Hematopoietic multipotent progenitor cell treated with erythropoietin and hydrocortisone succinate and interleukin-3 and kit ligand, for 17 days (in vitro differentiated cells): ENCODE measurements at regions not wholly inside any gene's neighbourhood (a gene's known extent, or its start where the extent isn't known, plus 50 kb on each side); places are given as distances from the start of the nearest gene placed in this dataset.

Experiments
- DNase-seq: peaks from one replicate; pipeline ENCODE4 v3.0.0-alpha.2; 2015; ENCODE audit warnings: low spot score

DNA sequence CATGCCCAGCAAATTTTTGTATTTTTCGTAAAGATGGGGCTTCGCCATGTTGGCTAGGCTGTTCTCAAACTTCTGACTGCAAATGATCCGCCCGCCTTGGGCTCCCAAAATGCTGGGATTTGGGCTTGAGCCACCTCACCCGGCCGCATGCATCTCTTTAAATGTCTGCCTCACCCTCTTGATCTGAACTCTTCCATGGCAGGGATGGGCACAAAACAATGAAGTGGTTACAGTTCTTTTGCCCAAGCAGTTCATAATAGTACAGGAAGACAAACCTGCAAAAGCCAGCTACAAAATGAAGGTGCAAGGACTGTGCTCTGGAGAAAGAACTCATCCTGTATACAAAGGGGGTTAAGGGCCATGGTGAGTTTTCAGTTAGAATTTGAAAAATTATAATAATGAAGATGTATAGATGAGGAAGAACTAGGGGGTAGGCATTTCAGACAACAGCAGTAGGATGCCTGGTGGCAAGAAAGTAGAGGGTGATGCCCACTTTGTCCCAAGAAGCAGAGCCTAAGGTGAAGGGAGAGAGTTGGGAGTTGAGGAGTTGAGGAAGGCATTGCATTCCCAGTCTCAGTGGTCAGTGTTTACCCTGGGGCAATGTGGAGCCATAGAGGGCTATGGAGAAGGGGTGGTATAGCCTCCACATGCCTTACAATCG, 160.8 kb upstream of the MYCN start:
- DNase-seq, result no peak

DNA sequence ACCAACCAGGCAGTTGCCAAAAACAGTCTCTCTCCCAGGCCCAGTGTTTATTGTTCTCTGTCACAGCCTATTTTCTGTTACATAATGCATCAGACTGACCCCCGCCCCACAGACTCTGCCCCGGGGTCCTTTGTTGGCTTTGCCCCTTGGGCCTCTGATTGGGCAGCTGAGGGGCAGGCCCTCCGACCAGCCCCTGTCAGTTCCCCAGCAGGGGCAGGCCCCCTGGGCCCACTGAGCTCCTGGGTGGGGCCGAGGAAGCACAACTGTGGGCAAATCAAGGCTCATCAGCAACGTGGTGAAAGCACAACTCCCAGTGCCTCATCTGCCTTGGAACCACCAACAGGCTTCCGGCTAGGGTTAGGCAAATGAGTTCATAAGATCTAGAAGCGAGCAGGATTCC, 160.1 kb upstream of the MYCN start:
- DNase-seq, result no peak

DNA sequence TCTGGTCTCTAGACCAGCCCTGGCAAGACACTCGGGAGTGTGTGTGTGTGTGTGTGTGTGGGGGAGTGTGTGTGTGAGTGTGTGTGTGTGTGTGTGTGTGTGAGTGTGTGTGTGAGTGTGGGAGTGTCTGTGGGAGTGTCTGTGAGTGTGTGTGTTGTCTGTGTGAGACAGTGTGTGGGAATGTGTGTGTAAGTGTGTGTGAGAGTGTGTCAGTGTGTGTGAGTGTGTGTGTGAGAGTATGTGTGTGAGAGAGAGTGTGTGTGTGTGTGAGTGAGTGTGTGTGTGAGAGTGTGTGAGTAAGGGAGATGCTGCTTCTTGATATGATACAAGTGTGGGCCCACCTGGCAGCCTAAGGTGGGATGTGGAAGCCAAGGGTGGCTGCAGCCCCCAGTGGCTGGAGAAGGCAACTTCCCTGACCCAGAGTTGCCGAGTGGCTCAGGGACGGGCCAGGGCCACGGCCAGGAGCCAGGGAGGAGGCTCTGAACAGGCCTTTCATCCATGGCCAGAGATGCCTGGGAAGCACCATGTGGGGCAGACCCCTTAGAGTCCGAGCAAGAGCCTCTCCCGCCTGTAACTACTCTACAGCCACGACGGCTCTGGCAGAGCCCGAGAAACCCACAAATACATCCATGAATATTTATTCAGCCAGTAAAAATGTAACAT, 159.3 kb upstream of the MYCN start:
- no peak for DNase-seq

DNA sequence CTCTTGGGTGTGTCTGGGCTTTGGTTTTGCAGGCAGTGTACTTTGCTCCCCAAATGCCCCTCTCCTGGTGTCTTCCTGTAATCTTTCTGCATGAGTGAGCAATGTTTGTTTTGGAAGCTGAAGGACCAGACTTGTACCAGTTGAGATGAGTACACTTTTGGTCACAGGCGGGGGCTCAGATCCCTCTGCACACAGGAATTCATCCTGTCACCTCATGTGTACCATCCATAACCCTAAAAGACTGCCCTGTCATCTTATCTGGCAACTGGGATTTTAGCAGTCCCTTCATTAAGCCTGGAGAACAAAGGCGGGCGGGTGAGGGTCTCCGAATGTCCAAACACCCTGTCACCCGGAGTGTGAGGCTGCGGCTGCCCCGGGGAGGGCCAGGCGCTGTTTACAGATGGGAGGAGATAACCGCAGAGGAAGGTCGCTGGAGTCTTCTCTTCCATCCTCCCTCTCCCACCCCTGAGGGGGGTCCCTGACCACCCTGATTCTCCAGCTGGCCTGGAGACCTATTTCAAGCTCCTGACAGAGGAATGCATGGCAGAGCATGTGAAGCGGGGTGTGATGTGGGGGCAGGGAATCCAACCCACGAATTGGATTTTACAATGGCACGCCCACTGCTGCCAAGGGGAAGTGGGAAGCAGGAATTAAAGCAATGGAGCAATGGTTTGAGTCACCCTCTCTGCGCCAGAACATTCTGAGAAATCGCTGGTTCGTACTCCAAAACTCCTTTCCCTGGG, 158.2 kb upstream of the MYCN start:
- DNase-seq, result no peak

DNA sequence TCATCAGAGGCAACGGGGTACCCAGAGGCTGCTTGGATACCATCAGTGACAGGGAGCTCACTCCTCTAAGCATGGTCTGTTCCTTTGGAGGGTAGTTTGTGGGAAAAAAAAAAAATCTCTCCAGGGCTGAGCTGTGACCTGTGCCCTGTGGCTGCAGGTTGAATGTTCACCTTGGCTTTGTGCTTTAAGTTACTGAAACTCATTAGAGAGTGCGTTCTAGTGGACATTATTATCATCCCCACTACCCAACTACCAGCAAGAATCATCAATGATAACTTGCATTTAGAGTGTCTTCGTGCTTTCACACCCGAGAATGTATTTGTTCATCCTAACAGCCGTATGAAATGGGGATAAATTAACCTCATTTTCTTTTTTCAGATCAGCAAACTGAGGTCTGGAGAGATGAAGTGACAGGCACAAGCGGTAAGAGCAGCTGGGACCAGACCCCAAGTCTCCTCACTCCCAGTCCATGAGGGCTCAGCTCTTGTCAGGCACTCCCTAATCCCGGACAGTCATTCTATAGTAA, 157.5 kb upstream of the MYCN start:
- no peak for DNase-seq

DNA sequence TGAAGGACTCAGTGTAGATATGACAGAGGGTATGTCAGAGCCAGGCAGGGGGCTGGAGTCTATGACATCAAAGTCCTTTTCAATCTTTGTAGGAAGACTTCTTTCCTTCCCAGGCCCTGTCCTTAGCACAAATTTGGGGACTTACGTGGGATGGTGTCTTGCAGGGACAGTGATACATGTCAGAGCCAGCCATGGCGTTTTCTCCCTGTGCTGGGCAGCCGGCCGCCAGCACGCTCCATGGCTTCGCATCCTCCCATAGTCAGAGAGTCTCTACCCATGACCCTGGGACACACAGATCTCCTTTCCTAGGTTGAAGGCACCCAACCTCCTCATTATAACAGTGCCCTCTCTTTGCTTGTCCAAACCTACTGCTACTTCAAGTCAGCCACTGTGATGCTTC, 156.9 kb upstream of the MYCN start:
- DNase-seq, result no peak

DNA sequence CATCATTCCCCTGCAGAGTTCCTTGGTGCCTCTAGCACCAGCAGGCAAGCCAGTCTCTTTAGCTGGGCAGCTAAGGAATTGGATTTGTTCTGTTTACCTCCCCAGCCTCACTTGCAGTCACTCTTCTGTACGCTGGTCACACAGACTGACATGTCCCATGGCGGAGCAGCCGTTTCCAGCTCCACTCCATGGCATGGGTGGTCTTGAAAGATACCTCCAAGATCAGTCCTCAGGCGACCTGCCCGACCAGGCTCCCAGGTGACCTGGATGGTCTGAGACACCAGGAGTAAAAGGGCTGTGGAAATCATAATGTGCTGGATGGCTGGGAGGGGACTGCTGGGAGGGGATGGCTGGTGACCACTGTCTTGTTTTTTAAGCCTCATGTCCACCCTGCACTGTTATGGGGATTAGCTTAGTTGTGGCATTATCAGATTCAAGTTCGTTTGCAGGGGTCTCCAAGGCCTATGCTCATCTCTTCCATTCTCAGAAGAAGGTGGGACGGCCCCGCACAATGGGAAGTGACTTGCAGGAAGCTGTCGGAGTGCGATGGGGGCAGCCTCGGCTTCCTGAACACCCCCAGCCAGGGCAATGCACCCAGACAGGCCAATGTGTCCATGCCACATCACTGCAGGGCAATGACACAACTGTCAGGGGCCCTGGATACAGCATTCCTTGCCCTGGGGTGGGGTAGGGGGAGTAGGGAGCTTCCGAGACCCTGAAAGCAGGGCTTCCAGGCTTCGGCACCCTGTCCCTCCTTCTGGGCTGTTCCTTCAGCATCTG, 156.1 kb upstream of the MYCN start:
- no peak for DNase-seq

DNA sequence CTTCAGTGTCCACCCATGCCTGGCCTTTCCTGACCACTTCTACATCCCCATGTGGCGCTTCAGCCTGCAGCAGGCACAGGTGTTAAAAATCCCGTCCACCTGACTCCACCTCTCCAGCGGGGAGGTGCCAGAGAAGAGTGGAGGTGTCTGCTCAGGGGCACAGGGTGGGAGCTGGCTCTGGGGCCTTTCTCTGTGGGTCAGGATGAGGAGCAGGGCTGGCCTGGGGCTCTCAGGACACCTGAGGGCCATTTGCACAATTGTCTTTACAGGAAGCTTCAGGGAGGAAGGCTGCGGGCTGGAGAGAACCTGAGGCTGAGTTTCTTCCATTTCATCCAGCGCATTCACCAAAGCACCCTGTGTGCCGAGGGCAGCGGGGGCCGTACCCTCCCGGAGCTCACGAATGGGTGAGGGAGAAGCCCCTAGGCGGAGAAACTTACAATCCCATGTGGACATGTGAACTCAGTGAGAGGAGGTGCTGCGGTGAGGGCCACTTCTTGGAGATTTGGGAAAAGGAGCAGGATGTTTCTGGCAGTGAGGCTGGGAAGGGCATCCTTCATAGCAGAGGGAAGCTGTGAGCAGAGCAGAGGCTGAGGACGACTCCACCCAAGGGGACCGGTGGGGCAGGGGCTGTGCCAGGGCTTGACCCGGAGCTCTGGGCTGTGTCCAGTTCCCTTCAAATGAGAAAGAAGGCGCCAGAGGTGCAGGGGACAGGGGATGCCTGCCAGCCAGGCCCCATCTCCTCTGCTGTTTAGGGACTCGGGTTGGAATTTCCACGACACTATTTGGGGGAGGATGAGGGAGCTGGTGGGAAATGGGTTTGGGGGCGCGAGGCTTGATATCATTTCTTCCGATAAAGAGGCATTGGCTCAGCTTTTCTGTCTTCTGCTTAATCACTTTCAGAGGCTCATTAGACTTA, 155.2 kb upstream of the MYCN start:
- DNase-seq, result no peak

DNA sequence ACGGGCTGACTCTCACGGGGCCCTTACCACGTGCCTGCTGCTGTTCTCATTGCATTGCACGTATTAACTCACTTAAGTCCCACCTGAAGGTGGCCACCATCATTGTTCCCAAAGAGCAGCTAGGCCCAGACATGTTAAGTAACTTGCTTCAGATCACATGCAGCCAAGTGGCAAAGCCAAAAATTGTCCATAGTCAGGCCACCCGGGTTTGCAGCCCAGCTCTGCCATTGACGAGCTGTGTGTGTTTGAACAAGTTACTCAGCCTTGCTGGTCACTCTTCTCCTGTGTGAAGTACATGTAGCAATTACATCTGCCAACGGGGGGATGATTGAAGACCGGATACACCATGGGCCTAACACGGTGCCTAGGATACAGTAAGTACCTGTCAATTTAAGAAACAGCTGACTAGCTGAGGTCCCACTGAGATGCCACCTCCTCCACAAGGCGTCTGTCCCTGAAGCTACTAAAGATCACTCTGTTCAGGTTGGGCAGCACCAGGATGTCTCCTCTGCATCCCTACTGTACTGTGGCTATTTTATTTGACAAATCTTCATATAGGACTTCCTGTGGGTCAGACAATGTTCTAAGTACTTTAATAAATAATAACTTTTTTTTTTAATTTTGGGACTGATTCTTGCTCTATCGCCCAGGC, 154.2 kb upstream of the MYCN start:
- DNase-seq, result no peak

DNA sequence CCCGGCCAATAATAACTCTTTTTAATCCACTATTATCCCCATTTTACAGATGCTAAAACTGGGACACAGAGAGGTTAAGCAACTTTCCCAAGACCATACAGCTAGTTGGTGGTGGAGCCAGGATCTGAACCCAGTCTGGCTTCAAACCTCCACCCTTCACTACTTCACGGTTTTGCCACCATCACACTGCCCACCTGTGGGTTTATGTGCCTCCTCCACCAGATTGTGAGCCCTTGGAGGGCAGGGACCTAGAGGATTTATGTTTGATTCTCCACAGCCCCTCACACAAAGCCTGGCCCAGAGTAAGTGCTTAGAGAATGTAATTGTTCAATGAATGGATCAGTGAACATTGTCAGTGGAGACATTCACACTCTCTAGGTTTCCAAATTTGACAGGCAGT, 153.4 kb upstream of the MYCN start:
- no peak for DNase-seq

DNA sequence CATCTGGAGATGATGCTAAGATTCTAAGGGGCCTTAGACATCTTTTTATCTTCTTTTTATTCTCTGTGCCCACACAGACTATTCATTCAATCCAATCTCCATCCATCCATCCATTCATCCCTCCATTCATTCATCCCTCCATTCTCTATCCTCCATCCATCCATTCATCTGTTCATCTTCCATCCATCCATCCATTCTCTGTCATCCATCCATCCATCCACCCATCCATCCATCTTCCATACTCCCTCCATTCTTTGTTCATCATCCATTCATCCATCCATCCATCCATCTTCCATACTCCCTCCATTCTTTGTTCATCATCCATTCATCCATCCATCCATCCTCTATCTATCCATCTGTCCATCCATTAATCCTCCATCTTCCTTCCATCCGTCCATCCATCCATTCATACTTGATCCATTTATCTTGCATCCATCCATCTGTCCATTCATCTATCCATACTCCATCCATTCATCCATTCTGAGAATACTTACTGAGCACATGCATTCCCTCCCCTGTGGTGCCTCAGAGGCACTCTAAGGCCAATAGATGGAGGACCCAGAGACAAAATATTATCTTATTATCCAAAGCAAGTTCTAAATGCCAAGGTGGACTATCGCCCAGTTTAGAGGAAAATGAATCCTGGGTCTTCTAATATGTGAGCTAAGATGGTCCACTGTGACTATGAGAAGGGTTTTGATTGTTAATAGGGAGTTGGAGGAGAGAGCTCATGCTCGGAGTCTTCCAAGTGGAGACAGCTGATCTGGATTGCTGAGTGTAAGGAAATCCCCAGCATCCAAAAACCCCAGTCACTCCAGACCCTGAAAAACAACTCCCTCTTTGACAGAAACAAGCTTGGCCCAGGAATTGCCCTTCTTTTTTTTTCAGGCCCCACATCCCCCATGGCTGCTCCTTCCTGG, 152.6 kb upstream of the MYCN start:
- DNase-seq, result no peak

DNA sequence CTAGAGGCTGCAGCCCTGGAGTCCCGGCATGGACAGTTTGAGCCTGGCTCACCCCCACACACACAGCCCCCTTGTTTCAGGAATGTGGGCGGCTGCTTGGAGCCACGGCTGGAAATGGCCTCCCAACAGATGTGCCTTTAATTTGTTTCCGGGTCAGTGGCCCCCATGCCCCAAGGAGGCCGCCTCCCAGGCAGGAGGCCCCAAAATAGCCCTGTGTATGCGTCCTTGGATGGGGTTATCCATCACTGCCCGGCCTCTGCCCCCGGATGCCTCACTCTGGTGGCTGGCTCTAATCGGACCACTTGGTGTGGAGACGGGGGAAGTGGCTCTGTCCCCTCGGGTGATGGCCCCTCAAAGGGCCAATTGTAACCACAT, 151.9 kb upstream of the MYCN start:
- DNase-seq, result no peak

DNA sequence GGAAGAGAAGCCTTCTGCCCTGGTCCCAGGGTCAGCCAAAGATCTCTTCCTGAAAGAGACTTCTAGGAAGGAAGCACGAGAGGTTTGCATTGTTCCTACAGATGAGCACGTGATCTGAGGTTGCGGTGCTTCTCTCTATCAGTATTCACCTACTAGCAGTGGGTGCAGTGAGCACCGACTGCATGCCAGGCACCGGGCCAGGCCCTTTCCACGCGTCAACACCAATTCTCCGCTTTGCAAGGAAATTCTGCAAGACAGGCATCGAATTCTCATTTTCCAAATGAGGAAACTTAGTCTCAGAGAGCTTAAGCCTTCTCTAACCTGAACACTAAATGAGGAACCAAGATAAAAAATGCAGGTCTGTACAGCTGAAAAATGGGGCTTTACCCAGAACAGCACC, 151.5 kb upstream of the MYCN start:
- DNase-seq, result no peak

DNA sequence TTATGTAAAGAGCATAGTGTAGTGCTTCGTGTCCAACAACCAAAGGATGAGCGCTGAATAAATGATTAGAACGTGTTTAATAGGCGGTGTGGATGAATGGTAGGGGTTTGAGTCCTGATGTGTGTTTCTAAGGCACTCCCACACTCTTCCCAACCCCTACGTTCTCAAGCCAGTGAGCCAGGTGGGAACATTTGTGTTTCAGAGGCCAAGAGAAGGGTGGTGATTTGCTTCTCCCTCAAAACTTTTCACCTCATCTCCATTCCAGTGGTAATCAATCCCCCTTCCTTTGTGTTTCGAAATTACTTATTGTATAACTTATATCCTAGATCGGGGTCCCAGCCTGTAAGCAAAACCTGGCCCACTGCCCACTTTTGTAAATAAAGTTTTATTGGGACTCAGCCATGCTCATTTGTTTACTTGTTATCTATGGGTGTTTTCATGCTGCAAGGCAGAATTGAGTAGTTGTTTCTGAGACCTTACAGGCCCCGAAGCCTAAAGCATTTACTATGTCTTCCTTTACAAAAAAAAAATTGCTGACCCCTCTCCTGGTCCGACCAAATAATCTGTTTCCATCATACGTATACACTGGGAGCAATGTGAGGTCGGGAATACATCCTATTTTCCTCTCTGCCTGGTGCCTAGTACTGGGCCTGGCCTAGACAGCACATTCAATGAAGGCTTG, 150.8 kb upstream of the MYCN start:
- DNase-seq, result no peak

DNA sequence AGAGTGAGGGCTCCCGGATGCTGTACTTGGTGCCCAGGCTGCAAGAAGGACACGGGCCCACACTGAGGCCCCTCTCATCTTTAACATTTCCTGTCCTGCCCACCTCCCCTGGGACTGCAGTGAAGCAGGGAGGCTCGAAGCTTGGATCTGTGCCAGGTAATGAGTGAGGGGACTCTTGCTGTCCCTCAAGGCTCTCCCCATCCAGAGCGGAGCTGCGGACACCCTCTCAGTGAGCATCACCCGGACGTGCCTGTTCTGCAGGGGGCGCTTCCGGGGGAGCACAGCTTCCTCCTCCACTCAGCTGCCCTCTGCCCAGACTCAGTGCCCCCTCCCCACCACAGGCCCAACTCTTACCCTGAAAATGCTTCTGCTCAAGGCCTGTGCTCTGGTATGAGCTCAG, 150.0 kb upstream of the MYCN start:
- no peak for DNase-seq

DNA sequence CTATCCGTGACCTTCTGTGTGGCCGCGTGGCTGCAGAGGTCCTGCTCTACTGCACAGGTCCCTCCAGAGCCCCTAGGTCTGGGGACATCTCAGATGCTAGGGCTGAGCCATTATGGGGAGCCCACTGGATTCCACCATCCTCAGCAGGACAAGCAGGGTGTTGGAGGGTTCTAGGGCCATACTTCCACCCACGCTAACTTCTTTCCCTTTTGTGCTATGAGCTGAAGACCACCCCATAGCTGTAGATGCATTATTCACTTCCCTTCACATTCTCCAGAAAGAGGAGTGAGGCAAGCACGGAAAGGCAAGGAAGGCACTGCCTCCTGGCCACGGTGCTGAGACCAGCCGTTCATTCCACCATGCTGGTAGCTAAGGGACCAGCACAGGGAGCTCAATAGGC, 149.5 kb upstream of the MYCN start:
- DNase-seq, result no peak

DNA sequence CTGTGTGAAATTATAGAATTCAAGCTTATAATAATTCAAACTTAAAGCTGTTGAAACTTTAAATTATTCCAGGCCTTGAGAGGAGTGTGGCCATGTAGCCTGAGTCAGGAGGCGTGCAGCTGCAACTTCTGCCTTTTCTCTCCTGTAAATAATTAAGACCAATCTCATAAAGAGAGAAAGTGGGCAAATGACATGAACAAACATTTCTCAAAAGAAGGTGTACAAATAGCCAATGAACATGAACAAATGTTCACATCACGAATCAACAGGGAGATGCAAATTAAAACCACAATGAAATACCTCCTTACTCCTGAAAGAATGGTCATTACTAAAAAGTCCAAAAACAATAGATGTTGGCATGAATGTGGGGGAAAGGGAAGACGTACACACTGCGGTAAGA, 149.1 kb upstream of the MYCN start:
- DNase-seq, result no peak

DNA sequence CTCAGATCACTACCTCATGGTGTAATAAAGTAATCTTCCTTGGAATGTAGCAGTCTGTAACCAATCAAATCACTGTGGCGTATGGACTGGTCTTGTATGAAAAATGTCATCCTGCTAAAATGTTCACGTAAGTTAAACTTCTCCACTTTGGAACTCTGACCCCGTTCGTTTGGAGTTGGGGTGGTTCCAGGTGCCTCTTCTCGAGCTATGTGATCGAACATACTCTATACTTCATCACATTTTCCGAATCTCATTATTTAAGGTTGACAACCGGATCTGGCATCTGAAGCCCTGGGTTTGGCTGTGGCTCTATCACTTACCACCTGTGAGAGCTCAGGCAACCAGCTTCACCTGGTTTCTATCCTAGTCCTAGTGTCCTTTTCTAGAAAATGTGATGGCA, 148.0 kb upstream of the MYCN start:
- DNase-seq, result no peak
